Ovary (tissue), 7 donors: ENCODE measurements at regions not wholly inside any gene's neighbourhood (a gene's known extent, or its start where the extent isn't known, plus 50 kb on each side); places are given as distances from the start of the nearest gene placed in this dataset.

ENCODE experiments used
- DNase-seq, 5 donors: peaks; one replicate each; pipeline ENCODE4 v3.0.0-alpha.2; 2019 to 2020
- H3K27ac ChIP-seq, 2 donors: fragments of 200-600 bp; one replicate each; pipeline versions ENCODE4 v1.5.1 to v1.8.0; 2019 to 2022
- H3K27me3 ChIP-seq: fragments of 200-600 bp; one replicate; pipeline ENCODE4 v1.8.0; 2022
- H3K36me3 ChIP-seq: fragments of 200-600 bp; sonication (generic); one replicate; pipeline ENCODE4 v1.5.1; 2019
- H3K4me1 ChIP-seq: one replicate; pipeline ENCODE4 v1.8.1; 2013; ENCODE audit warnings: mild to moderate bottlenecking, moderate library complexity; ENCODE audit not compliant: insufficient read depth
- H3K4me3 ChIP-seq: fragments of 200-600 bp; sonication (generic); one replicate; pipeline ENCODE4 v1.5.1; 2017
- H3K9me3 ChIP-seq, 2 donors: fragments of 200-600 bp in 1 of 2; sonication (generic) in 1 of 2; one replicate each; pipeline versions ENCODE4 v1.5.1 to v1.8.1; 2013 to 2019; ENCODE audit warnings: mild to moderate bottlenecking in 1 of 2, moderate library complexity in 1 of 2
- EP300 ChIP-seq: sonication (generic); formaldehyde crosslinking; IDR thresholded peaks from one replicate; pipeline ENCODE4 v1.6.1; 2017; ENCODE audit warnings: antibody characterized with exemption
- POLR2A ChIP-seq: fragments of 450-650 bp; IDR thresholded peaks from one replicate; pipeline ENCODE4 v1.6.1; 2017; ENCODE audit warnings: antibody characterized with exemption, mild to moderate bottlenecking, moderate library complexity
- WGBS, 3 donors: extraction: QIAGEN DNeasy Blood & Tissue Kit in 1 of 3; methylation state at CpG; one replicate each; pipeline versions ENCODE4 v1.1.5 to v1.1.7; 2013 to 2017; 5-methylcytosine and 5-hydroxymethylcytosine counted together
- intact Hi-C, 4 donors: fragments of 100-400 bp; cut with DNase I; formaldehyde crosslinking; loops; one replicate each; pipeline versions ENCODE4 v1.11.0 to v1.15.1; 2022 to 2023
- TF ChIP-seq, protein P1 (sequence below), 3 donors: fragments of 450-650 bp in 2 of 3; fragments of 200-600 bp in 1 of 3; IDR thresholded peaks; one replicate each; pipeline versions ENCODE4 v1.5.1 to v1.8.0; 2016 to 2022; ENCODE audit warnings: antibody characterized with exemption in 3 of 3, mild to moderate bottlenecking in 1 of 3
- donor health status: DM: no; HTN: no; CAD: no; lungs with moderate emphysema.
- donor health status: DM: no; HTN: no; CAD: no.
- donor health status: Bipolar disorder and iron deficiency.
- donor health status: DM: no; HTN: no; CAD: no.
- donor health status: DM: yes; HTN: yes; CAD: no.

DNA sequence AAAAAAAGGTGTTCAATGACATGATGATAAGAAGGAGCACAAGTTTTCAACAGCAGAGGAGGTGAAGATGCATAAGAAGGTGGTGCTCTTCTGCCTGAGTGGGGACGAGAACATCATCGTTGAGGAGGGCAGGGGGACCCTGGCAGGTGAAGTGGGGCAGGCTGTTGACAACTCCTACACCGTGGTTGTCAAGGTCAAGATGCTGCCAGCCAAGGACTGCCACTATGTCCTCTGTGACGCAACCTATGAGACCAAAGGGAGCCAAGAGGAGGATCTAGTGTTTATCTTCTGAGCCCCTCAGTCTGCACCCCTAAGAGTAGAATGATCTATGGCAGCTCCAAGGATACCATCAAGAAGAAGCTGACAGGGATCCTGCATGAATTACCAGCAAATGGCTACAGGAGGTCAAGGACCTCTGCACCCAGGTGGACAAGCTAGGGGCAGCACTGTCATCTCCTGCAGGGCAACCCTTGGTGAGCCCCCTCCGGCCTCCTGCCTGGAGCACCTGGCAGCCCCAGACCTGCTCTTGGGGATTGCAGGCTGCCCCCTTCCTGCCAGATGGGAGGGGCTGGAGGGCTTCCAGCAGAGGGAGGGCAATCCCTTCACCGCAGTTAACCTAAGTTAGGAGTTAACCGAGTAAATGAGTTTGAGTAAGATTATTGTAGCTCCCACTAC is 80.5 kb downstream of the ZNF281 start:
- WGBS, 3 donors: 71 to 84% (median 74%) methylated on average over 7 of the region's 7 CpGs
- H3K9me3 ChIP-seq: no peaks in the 10 kb centered on the region
- H3K27me3 ChIP-seq: no peaks in the 10 kb centered on the region
- H3K27ac ChIP-seq: no peak overlapping the region
- H3K36me3 ChIP-seq: no peaks in the 10 kb centered on the region
- TF ChIP-seq EP300: no peak
- no peak for TF ChIP-seq POLR2A
- TF ChIP-seq, protein P1, sequence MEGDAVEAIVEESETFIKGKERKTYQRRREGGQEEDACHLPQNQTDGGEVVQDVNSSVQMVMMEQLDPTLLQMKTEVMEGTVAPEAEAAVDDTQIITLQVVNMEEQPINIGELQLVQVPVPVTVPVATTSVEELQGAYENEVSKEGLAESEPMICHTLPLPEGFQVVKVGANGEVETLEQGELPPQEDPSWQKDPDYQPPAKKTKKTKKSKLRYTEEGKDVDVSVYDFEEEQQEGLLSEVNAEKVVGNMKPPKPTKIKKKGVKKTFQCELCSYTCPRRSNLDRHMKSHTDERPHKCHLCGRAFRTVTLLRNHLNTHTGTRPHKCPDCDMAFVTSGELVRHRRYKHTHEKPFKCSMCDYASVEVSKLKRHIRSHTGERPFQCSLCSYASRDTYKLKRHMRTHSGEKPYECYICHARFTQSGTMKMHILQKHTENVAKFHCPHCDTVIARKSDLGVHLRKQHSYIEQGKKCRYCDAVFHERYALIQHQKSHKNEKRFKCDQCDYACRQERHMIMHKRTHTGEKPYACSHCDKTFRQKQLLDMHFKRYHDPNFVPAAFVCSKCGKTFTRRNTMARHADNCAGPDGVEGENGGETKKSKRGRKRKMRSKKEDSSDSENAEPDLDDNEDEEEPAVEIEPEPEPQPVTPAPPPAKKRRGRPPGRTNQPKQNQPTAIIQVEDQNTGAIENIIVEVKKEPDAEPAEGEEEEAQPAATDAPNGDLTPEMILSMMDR (IDR thresholded peaks at IDR 0.05): no peak
- DNase-seq: no peak
- H3K4me3 ChIP-seq: no peak overlapping the region
- H3K4me1 ChIP-seq: no peaks in the 10 kb centered on the region
- intact Hi-C loops: no loop called here

DNA sequence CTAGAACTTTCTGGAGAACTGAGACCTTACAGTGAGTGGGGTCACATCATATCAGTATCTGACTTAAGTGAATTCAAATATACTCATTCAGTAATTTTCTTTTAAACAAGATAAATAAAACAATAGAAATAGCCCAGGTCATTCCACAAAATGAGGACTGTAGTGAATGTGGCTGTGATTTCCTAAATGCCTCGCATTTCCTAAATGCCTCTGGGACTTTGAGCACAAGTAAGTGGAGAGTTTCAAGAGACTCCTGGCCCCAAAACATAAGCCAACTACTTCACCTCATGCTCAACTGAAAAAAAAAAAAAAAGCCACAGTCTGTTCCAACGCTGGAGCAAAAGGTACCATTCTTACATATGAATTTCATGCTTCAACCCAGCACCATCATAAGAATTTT is 81.5 kb downstream of the ZNF281 start:
- Histone ChIP-seq H3K4me3 (no peak overlapping the region), H3K27ac (no peak overlapping the region), H3K27me3 (no peaks in the 10 kb centered on the region), H3K9me3 (no peaks in the 10 kb centered on the region), H3K36me3 (no peaks in the 10 kb centered on the region), H3K4me1 (no peaks in the 10 kb centered on the region)
- TF ChIP-seq EP300 (no peak), POLR2A (no peak)
- TF ChIP-seq, protein P1 (IDR thresholded peaks at IDR 0.05): no peak
- intact Hi-C loops: no loop called here
- WGBS, 3 donors: 85 to 88% (median 86%) methylated on average over 2 of the region's 2 CpGs
- DNase-seq: no peak

DNA sequence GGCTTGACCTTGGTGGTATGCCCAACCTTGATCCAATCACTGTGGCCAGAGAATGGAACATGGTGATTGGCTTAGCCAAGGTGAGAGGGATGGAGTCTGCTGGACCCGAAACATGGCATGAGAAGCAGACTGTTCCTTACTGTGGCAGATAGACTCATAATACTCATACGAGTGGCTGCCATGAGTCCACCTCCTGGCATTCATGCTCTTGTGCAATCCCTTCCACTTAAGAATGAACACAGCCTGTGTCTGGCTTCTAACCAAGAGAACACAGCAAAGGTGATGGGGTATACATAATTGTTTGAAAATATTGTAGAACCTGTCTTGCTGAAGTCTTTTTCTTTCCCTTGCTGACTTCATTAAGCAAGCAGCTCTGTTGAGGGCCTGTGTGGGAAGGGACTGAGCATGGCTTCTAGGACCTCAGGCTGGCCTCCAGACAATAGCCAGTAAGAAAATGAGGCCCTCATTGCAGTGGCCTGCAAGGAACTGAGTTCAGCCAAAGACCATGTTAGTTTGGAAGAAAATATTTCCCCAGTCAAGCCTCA is 85.9 kb downstream of the ZNF281 start:
- H3K36me3 ChIP-seq: no peaks in the 10 kb centered on the region
- intact Hi-C loops: no loop called here
- H3K4me1 ChIP-seq: no peaks in the 10 kb centered on the region
- WGBS, 3 donors: 89 to 100% (median 94%) methylated on average over 2 of the region's 2 CpGs
- no peaks in the 10 kb centered on the region for H3K27me3 ChIP-seq
- H3K9me3 ChIP-seq: no peaks in the 10 kb centered on the region
- H3K27ac ChIP-seq: no peak overlapping the region
- H3K4me3 ChIP-seq: no peak overlapping the region
- DNase-seq: no peak
- TF ChIP-seq, protein P1 (IDR thresholded peaks at IDR 0.05): no peak
- no peak for TF ChIP-seq POLR2A
- TF ChIP-seq EP300: no peak

DNA sequence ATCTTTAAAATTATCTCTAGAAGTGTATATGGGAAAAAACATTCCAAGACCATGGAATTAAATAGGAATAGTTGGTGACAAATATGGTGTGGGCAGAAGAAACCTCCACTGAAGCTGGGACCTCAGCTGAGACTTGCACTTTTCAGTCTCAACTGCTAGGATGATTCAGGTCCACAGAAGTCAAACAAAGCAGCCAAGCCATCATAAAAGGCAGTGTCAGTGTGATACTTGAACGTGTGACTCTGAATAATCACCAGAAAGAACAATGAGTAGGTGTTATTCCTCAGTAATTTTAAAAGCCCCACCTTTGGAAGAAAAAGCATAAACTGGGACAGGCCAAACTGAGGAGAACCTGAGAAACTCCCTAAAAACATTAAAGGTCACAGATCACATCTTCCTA is 90.7 kb downstream of the ZNF281 start:
- no peaks in the 10 kb centered on the region for H3K36me3 ChIP-seq
- no peak overlapping the region for H3K4me3 ChIP-seq
- WGBS, 3 donors: 67 to 72% (median 69%) methylated on average over 1 of the region's 1 CpG
- DNase-seq: no peak
- TF ChIP-seq POLR2A: no peak
- H3K4me1 ChIP-seq: no peaks in the 10 kb centered on the region
- H3K9me3 ChIP-seq: no peaks in the 10 kb centered on the region
- no peaks in the 10 kb centered on the region for H3K27me3 ChIP-seq
- intact Hi-C loops: no loop called here
- H3K27ac ChIP-seq: no peak overlapping the region

GRCh38 chr1:200317236-200317635 is 92.6 kb downstream of the ZNF281 start:
- Histone ChIP-seq H3K4me3 (no peak overlapping the region), H3K9me3 (no peaks in the 10 kb centered on the region), H3K27ac (no peak overlapping the region), H3K4me1 (no peaks in the 10 kb centered on the region), H3K36me3 (no peaks in the 10 kb centered on the region), H3K27me3 (no peaks in the 10 kb centered on the region)
- WGBS, 3 donors: 86 to 90% (median 88%) methylated on average over 2 of the region's 2 CpGs
- no peak for DNase-seq
- no peak for TF ChIP-seq EP300
- TF ChIP-seq POLR2A: no peak
- TF ChIP-seq, protein P1 (IDR thresholded peaks at IDR 0.05): no peak
- intact Hi-C loops: no loop called here
